ENCODE measurements at regions not wholly inside any gene's neighbourhood (a gene's known extent, or its start where the extent isn't known, plus 50 kb on each side); places are given as distances from the start of the nearest gene placed in this dataset.
"Not testable (repeated sequence)": the region's sequence is repeated elsewhere in the genome, so short reads cannot be mapped to it uniquely, and the experiment has no call there.

DNA sequence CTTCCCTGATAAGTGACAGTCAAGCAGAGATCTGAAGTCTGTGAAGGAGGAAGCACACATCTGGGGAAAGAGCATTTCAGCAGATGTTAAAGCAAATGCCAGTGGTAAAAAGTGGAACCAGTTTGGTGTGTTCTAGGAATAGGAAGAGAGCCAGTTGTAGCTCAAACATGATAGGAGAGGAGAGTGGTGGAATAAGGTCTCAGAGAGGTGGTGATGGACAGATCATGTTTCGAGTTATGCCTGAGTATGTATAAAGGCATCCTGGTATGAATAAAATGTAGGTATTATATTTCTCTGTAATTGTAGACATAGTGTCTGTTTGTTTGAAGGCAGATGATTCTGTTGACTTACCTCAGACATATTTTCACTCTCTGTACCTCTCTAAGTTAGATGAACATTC lies 89.1 kb downstream of the LARP7 start:
- TF ChIP-seq EP300 (IDR thresholded peaks at IDR 0.05), result no peak
- TF ChIP-seq POLR2AphosphoS5 (IDR thresholded peaks at IDR 0.05), result no peak
- TF ChIP-seq POLR2A (IDR thresholded peaks at IDR 0.05), result no peak
- TF ChIP-seq, protein P1, sequence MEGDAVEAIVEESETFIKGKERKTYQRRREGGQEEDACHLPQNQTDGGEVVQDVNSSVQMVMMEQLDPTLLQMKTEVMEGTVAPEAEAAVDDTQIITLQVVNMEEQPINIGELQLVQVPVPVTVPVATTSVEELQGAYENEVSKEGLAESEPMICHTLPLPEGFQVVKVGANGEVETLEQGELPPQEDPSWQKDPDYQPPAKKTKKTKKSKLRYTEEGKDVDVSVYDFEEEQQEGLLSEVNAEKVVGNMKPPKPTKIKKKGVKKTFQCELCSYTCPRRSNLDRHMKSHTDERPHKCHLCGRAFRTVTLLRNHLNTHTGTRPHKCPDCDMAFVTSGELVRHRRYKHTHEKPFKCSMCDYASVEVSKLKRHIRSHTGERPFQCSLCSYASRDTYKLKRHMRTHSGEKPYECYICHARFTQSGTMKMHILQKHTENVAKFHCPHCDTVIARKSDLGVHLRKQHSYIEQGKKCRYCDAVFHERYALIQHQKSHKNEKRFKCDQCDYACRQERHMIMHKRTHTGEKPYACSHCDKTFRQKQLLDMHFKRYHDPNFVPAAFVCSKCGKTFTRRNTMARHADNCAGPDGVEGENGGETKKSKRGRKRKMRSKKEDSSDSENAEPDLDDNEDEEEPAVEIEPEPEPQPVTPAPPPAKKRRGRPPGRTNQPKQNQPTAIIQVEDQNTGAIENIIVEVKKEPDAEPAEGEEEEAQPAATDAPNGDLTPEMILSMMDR (IDR thresholded peaks at IDR 0.05), result no peak
- Histone ChIP-seq H3K27ac (no peak overlapping the region), H3K4me1 (no peaks in the 10 kb centered on the region), H3K27me3 (no peaks in the 10 kb centered on the region), H3K36me3 (no peaks in the 10 kb centered on the region), H3K9me3 (no peaks in the 10 kb centered on the region), H3K4me3 (no peak overlapping the region)
- intact Hi-C loops (cut with DNase I; ENCODE audit: low total_unique reads), result no loop called here
- WGBS, 5 donors, result 86 to 93% (median 90%) methylated on average over 1 of the region's 1 CpG
- DNase-seq, result no peak

DNA sequence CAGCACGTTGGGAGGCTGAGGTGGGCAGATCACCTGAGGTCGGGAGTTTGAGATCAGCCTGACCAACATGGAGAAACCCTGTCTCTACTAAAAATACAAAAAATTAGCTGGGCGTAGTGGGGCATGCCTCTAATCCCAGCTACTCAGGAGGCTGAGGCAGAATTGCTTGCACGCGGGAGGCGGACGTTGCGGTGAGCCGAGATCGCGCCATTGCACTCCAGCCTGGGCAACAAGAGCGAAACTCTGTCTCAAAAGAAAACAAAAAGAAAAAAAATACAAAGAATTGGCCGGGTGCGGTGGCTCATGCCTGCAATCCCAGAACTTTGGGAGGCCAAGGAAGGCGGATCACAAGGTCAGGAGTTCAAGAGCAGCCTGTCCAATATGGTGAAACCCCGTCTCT lies 90.8 kb downstream of the LARP7 start:
- H3K9me3 ChIP-seq; H3K27ac ChIP-seq; H3K36me3 ChIP-seq; H3K27me3 ChIP-seq; H3K4me3 ChIP-seq; DNase-seq; H3K4me1 ChIP-seq; intact Hi-C loops (cut with DNase I; ENCODE audit: low total_unique reads): not testable (repeated sequence)
- 91 to 95% (median 93%) methylated on average over 16 of the region's 16 CpGs for WGBS, 5 donors

DNA sequence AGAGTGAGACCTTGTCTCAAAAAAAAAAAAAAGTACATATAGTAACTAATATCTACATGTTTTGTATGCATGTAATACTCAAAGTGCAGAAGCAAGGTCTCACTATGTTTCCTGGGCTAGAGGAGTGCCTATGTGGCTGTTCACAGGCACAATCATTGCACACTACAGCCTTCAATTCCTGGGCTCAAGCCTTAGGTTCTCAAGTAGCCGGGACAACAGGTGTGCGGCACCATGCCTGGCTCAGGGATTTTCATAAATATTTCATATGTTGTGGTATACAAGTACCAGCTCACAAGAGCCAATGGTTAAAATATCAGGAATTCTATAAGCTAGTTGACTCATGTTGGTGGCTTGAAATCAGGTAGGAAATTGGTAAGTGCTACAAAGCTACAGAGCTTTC lies 94.8 kb downstream of the LARP7 start:
- H3K4me1 ChIP-seq, result no peaks in the 10 kb centered on the region
- no peak overlapping the region for H3K4me3 ChIP-seq
- DNase-seq, result no peak
- no peak overlapping the region for H3K27ac ChIP-seq
- no peaks in the 10 kb centered on the region for H3K36me3 ChIP-seq
- intact Hi-C loops (cut with DNase I; ENCODE audit: low total_unique reads), result no loop called here
- no peak for TF ChIP-seq POLR2AphosphoS5 (IDR thresholded peaks at IDR 0.05)
- 93 to 97% (median 94%) methylated on average over 2 of the region's 2 CpGs for WGBS, 5 donors
- no peaks in the 10 kb centered on the region for H3K9me3 ChIP-seq
- no peaks in the 10 kb centered on the region for H3K27me3 ChIP-seq

DNA sequence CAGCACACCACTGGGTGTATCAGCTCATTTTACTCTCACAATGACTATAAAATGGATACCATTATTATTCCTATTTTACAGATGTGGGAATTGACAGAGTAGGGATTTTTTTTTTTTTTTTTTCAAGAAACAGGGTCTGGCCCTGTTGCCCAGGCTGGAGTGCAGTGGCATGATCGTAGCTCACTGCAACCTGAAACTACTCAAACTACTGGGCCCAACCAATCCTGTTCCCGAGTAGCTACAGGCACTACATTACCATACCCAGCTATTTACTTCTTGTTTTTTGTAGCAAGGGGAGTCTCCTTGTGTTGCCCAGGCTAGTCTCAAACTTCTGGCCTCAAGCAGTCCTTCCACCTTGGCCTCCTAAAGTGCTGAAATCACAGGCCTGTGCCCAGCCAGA lies 95.2 kb downstream of the LARP7 start:
- no peaks in the 10 kb centered on the region for H3K27me3 ChIP-seq
- no peak overlapping the region for H3K27ac ChIP-seq
- no peaks in the 10 kb centered on the region for H3K36me3 ChIP-seq
- TF ChIP-seq EP300 (IDR thresholded peaks at IDR 0.05) (no peak), POLR2AphosphoS5 (IDR thresholded peaks at IDR 0.05) (no peak), POLR2A (IDR thresholded peaks at IDR 0.05) (no peak)
- TF ChIP-seq, protein P1 (IDR thresholded peaks at IDR 0.05), result no peak
- H3K4me1 ChIP-seq, result no peaks in the 10 kb centered on the region
- DNase-seq, result no peak
- 63 to 76% (median 65%) methylated on average over 2 of the region's 2 CpGs for WGBS, 5 donors
- intact Hi-C loops (cut with DNase I; ENCODE audit: low total_unique reads), result no loop called here
- no peaks in the 10 kb centered on the region for H3K9me3 ChIP-seq
- H3K4me3 ChIP-seq, result no peak overlapping the region

DNA sequence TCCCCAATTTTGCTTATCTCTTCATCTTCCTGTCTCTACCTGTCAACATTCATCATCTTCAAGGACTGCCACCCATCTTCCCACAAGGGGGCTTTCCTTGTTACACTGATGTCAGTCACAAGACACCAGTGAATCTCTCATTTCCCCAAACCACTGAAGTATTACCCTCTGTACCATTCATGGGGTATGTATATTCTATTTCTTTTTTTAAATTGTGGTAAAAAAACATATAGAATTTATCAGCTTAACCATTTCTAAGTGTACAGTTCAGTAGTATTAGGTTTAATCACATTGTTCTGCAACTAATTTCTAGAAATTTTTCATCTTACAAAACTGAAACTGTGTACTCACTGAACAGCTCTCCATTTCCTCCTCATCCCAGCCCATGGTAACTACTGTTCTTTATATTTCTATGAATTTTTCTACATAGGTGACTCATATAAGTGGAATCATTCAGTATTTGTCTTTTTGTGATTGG lies 98.6 kb downstream of the LARP7 start:
- no peak overlapping the region for H3K4me3 ChIP-seq
- DNase-seq, result no peak
- H3K4me1 ChIP-seq, result no peaks in the 10 kb centered on the region
- H3K27me3 ChIP-seq, result no peaks in the 10 kb centered on the region
- H3K36me3 ChIP-seq, result no peaks in the 10 kb centered on the region
- TF ChIP-seq POLR2A (IDR thresholded peaks at IDR 0.05) (no peak), EP300 (IDR thresholded peaks at IDR 0.05) (no peak), POLR2AphosphoS5 (IDR thresholded peaks at IDR 0.05) (no peak)
- TF ChIP-seq, protein P1 (IDR thresholded peaks at IDR 0.05), result no peak
- H3K27ac ChIP-seq, result no peak overlapping the region
- no peaks in the 10 kb centered on the region for H3K9me3 ChIP-seq
- intact Hi-C loops (cut with DNase I; ENCODE audit: low total_unique reads), result no loop called here
